Activated T-cell treated with anti-CD3 and anti-CD28 coated beads, Interleukin-2, amount 50 U/mL, for 24 hours (primary cell): ENCODE measurements at regions not wholly inside any gene's neighbourhood (a gene's known extent, or its start where the extent isn't known, plus 50 kb on each side); places are given as distances from the start of the nearest gene placed in this dataset.
"Not testable (repeated sequence)": the region's sequence is repeated elsewhere in the genome, so short reads cannot be mapped to it uniquely, and the experiment has no call there.

Experiments
- DNase-seq: peaks from one replicate; pipeline ENCODE4 v3.0.0-alpha.2; 2020
- H3K27ac Mint-ChIP-seq: 2 replicates; pipeline ENCODE4 v1.8.0; 2020; ENCODE audit warnings: mild to moderate bottlenecking, mixed read lengths
- H3K27me3 Mint-ChIP-seq: 2 replicates; pipeline ENCODE4 v1.8.0; 2020; ENCODE audit warnings: mixed read lengths
- H3K36me3 Mint-ChIP-seq: 2 replicates; pipeline ENCODE4 v1.8.0; 2020; ENCODE audit warnings: low read depth, mixed read lengths
- H3K4me1 Mint-ChIP-seq: 2 replicates; pipeline ENCODE4 v1.8.0; 2020; ENCODE audit warnings: low read depth, mixed read lengths
- H3K4me3 Mint-ChIP-seq: 2 replicates; pipeline ENCODE4 v1.8.0; 2020; ENCODE audit warnings: mild to moderate bottlenecking, moderate library complexity, mixed read lengths
- H3K9me3 Mint-ChIP-seq: 2 replicates; pipeline ENCODE4 v1.8.0; 2020; ENCODE audit warnings: mixed read lengths

- H3K36me3 Mint-ChIP-seq, result no peaks in the 10 kb centered on the region
- H3K4me1 Mint-ChIP-seq, result no peaks in the 10 kb centered on the region
- H3K27ac Mint-ChIP-seq, result no peak overlapping the region
- DNase-seq, result no peak
- no peaks in the 10 kb centered on the region for H3K27me3 Mint-ChIP-seq
- no peak overlapping the region for H3K4me3 Mint-ChIP-seq
- peaks cover 11% of the 10 kb centered on the region for H3K9me3 Mint-ChIP-seq
Observed at GRCh38 chr16:59635674-59636073, 901.6 kb upstream of the GOT2 start.

DNA sequence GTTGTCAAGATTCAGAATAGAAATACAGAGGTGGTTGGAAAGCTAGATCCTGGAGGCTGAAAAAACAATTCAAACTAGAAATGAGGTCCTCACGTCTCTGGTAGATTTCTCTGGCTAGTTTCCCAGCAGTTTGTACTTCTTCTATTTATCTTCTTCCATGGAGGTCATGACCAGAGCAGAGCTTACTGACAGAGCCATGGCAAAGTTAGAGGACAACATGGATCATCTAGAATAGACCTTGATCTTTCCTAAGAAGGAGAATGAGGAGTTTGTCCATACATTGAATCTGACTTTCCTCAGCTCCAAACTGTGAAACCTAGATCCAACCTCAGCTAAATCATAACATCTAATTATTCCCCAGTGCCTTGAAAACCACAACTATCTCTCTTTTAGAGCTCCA, 900.8 kb upstream of the GOT2 start:
- no peaks in the 10 kb centered on the region for H3K4me1 Mint-ChIP-seq
- no peak overlapping the region for H3K4me3 Mint-ChIP-seq
- peaks cover 11% of the 10 kb centered on the region for H3K9me3 Mint-ChIP-seq
- H3K27me3 Mint-ChIP-seq, result no peaks in the 10 kb centered on the region
- H3K27ac Mint-ChIP-seq, result no peak overlapping the region
- no peak for DNase-seq
- H3K36me3 Mint-ChIP-seq, result no peaks in the 10 kb centered on the region

DNA sequence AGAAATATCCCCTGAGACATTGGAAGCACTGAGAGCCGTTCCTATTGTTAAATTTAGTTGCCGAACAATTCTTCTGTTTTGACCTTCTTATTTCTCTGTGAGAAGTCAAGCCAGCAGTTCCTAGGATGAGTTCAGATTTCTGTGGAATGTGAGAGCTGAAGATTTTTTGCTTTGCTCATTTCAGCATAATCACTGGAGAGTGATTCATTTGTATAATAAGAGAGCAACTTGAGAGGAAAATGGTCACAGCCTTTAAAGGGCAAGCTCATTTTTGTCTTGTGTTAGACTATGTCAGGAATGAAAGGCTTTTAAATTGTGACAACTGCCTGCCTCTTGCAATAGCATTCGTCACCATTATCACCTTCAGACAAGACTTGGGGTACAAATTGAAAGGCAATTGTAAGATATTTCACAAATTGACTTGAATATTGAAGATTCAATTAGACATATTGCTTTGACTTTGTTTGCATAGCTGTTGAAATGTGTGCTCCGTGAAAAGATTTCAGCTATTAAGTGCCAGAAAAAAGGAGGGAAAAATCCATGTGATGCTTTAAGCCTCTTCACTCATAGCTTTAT, 900.0 kb upstream of the GOT2 start:
- no peaks in the 10 kb centered on the region for H3K4me1 Mint-ChIP-seq
- H3K27ac Mint-ChIP-seq, result no peak overlapping the region
- no peaks in the 10 kb centered on the region for H3K36me3 Mint-ChIP-seq
- no peaks in the 10 kb centered on the region for H3K27me3 Mint-ChIP-seq
- H3K9me3 Mint-ChIP-seq, result peaks cover 11% of the 10 kb centered on the region
- DNase-seq, result no peak
- H3K4me3 Mint-ChIP-seq, result no peak overlapping the region

GRCh38 chr16:59632276-59632855, 898.2 kb upstream of the GOT2 start:
- H3K9me3 Mint-ChIP-seq, result peaks cover 7% of the 10 kb centered on the region
- no peaks in the 10 kb centered on the region for H3K36me3 Mint-ChIP-seq
- no peaks in the 10 kb centered on the region for H3K4me1 Mint-ChIP-seq
- H3K27me3 Mint-ChIP-seq, result no peaks in the 10 kb centered on the region
- no peak overlapping the region for H3K4me3 Mint-ChIP-seq
- no peak overlapping the region for H3K27ac Mint-ChIP-seq
- no peak for DNase-seq

DNA sequence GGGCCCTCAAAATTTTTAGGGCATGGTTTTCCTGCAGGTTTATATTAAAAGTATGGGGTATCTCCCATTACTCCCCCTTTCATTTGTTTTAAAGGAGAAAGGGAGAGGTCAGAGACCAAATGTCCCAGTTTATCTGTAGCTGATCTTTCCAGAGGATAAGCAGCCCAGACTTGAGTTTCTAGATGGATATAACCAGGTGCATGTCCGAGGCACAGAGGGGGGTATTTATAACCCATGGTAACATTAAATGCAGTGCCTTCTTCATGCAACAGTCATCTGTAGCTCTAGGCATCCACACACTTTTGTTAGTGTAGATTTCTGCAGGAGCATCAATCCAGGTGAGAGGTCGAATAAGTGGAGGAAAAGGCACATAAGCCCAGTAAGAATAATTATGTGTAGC, 890.3 kb upstream of the GOT2 start:
- H3K9me3 Mint-ChIP-seq, H3K27me3 Mint-ChIP-seq, DNase-seq, H3K36me3 Mint-ChIP-seq, H3K27ac Mint-ChIP-seq, H3K4me1 Mint-ChIP-seq, H3K4me3 Mint-ChIP-seq: not testable (repeated sequence)

- H3K27ac Mint-ChIP-seq, result no peak overlapping the region
Observed at GRCh38 chr16:59614466-59615240, 880.5 kb upstream of the GOT2 start.

GRCh38 chr16:59612910-59613620, 878.9 kb upstream of the GOT2 start:
- DNase-seq, H3K9me3 Mint-ChIP-seq, H3K27me3 Mint-ChIP-seq, H3K4me3 Mint-ChIP-seq, H3K36me3 Mint-ChIP-seq, H3K27ac Mint-ChIP-seq, H3K4me1 Mint-ChIP-seq: not testable (repeated sequence)

More at GRCh38 chr16:59614466-59615240, 880.5 kb upstream of the GOT2 start:
- no peak for DNase-seq
- Mint-ChIP-seq H3K4me1 (no peaks in the 10 kb centered on the region), H3K4me3 (no peak overlapping the region), H3K36me3 (no peaks in the 10 kb centered on the region), H3K27me3 (no peaks in the 10 kb centered on the region), H3K9me3 (peaks cover 7% of the 10 kb centered on the region)

GRCh38 chr16:59612094-59612493, 878.0 kb upstream of the GOT2 start:
- H3K36me3 Mint-ChIP-seq, result no peaks in the 10 kb centered on the region
- no peak for DNase-seq
- no peaks in the 10 kb centered on the region for H3K4me1 Mint-ChIP-seq
- no peak overlapping the region for H3K4me3 Mint-ChIP-seq
- no peak overlapping the region for H3K27ac Mint-ChIP-seq
- H3K27me3 Mint-ChIP-seq, result no peaks in the 10 kb centered on the region
- peaks cover 12% of the 10 kb centered on the region for H3K9me3 Mint-ChIP-seq

DNA sequence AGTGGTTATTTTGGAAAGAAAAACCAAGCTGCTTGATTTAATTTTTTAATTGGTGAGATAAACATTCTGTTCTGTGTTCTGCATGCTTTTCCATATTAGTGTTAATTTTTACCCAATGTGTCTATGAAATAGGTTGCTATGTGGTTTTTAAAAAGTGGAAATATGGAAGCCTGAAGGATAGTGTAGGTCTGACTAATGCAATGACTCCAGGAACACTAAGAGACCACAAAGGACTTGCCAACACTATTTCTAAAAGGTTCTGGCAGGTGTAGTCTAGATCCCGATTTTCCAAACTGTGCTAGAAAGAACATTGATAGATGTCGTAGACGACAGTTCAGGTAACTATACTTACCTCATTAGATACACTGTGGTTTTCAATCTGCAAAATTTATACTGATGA, 877.4 kb upstream of the GOT2 start:
- H3K4me1 Mint-ChIP-seq, result no peaks in the 10 kb centered on the region
- no peak for DNase-seq
- H3K36me3 Mint-ChIP-seq, result no peaks in the 10 kb centered on the region
- peaks cover 7% of the 10 kb centered on the region for H3K9me3 Mint-ChIP-seq
- H3K27me3 Mint-ChIP-seq, result no peaks in the 10 kb centered on the region
- no peak overlapping the region for H3K27ac Mint-ChIP-seq
- H3K4me3 Mint-ChIP-seq, result no peak overlapping the region

DNA sequence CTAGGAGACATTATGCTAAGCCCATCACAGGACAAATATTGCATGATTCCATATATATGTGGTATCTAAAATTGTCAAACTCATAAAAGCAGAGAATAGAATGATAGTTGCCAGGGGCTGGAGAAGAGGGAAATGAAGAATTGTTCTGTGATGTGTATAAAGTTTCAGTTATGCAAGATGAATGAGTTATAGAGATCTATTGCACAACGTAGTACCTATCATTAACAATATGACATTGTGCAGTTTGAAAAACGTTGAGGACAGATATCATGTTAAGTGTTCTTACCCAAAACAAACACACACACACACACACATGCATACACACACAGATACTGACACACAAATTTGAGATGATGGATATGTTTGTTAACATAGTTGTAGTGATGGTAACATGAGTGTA, 871.6 kb upstream of the GOT2 start:
- H3K4me3 Mint-ChIP-seq, result no peak overlapping the region
- H3K36me3 Mint-ChIP-seq, result no peaks in the 10 kb centered on the region
- no peak overlapping the region for H3K27ac Mint-ChIP-seq
- no peaks in the 10 kb centered on the region for H3K27me3 Mint-ChIP-seq
- no peak for DNase-seq
- peaks cover 12% of the 10 kb centered on the region for H3K9me3 Mint-ChIP-seq
- no peaks in the 10 kb centered on the region for H3K4me1 Mint-ChIP-seq

- Mint-ChIP-seq H3K9me3 (peaks cover 12% of the 10 kb centered on the region), H3K4me1 (no peaks in the 10 kb centered on the region), H3K36me3 (no peaks in the 10 kb centered on the region), H3K27ac (no peak overlapping the region), H3K27me3 (no peaks in the 10 kb centered on the region), H3K4me3 (no peak overlapping the region)
- DNase-seq, result no peak
Observed at GRCh38 chr16:59604354-59604753, 870.2 kb upstream of the GOT2 start.

- Mint-ChIP-seq H3K4me1 (no peaks in the 10 kb centered on the region), H3K9me3 (peaks cover 9% of the 10 kb centered on the region), H3K4me3 (no peak overlapping the region), H3K27ac (no peak overlapping the region), H3K36me3 (no peaks in the 10 kb centered on the region), H3K27me3 (no peaks in the 10 kb centered on the region)
- DNase-seq, result no peak
Observed at GRCh38 chr16:59601452-59601851, 867.3 kb upstream of the GOT2 start.

- H3K9me3 Mint-ChIP-seq, result peaks cover 5% of the 10 kb centered on the region
- H3K36me3 Mint-ChIP-seq, result no peaks in the 10 kb centered on the region
- no peak overlapping the region for H3K27ac Mint-ChIP-seq
- no peak overlapping the region for H3K4me3 Mint-ChIP-seq
- H3K27me3 Mint-ChIP-seq, result no peaks in the 10 kb centered on the region
- DNase-seq, result no peak
- H3K4me1 Mint-ChIP-seq, result no peaks in the 10 kb centered on the region
Observed at GRCh38 chr16:59597269-59597668, 863.2 kb upstream of the GOT2 start.

DNA sequence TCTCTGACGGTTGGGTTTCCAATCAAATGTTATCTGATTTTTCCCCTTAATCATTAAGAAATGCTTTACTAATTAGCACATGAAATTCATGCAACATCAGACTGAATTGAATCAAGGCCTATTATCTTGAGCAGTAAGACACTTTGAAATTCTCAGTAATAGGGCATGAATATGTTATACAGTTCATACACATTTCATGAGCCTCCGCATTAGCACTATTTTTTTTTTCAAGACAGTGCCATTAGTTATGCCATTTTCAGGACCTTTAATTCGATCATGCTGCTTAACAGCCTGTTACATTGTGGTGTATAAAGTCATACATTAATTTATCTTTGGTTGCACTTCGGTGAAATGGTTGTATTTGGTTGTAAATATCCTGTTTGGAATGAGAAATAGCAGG, 862.6 kb upstream of the GOT2 start:
- H3K27me3 Mint-ChIP-seq, result no peaks in the 10 kb centered on the region
- no peak overlapping the region for H3K27ac Mint-ChIP-seq
- H3K36me3 Mint-ChIP-seq, result no peaks in the 10 kb centered on the region
- H3K4me1 Mint-ChIP-seq, result no peaks in the 10 kb centered on the region
- no peak overlapping the region for H3K4me3 Mint-ChIP-seq
- peaks cover 5% of the 10 kb centered on the region for H3K9me3 Mint-ChIP-seq
- DNase-seq, result no peak

DNA sequence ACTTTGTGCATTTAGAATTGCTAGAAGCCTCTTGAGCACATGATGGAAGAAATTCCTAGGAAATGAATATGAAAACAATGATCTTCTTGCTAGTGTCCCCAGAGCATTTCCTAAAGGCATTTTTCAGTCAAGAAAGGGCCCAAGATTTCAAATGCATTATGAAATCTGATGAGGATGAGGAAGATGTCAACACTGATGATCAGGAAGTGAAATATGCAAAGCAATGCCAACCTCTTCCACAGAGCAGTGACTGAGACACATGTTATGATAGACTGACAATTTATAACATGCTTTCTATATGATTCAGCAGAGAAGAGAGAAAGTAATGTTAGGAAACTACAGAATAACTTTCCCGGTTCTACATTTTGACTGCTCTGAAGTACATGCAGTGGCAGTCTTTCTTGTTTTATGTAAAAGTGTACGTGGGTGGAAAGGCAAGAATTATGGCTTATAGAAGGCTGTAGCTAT, 859.1 kb upstream of the GOT2 start:
- H3K9me3 Mint-ChIP-seq, result peaks cover 6% of the 10 kb centered on the region
- no peak overlapping the region for H3K27ac Mint-ChIP-seq
- no peaks in the 10 kb centered on the region for H3K36me3 Mint-ChIP-seq
- no peak for DNase-seq
- no peaks in the 10 kb centered on the region for H3K4me1 Mint-ChIP-seq
- no peak overlapping the region for H3K4me3 Mint-ChIP-seq
- H3K27me3 Mint-ChIP-seq, result no peaks in the 10 kb centered on the region
